CD4-positive, alpha-beta T cell treated with Interleukin-2 at 100 ng/mL for 4 hours (primary cell): ENCODE measurements at regions not wholly inside any gene's neighbourhood (a gene's known extent, or its start where the extent isn't known, plus 50 kb on each side); places are given as distances from the start of the nearest gene placed in this dataset.

Experiments used
- DNase-seq: peaks from one replicate; pipeline ENCODE4 v3.0.0-alpha.2; 2020; ENCODE audit warnings: low spot score

DNA sequence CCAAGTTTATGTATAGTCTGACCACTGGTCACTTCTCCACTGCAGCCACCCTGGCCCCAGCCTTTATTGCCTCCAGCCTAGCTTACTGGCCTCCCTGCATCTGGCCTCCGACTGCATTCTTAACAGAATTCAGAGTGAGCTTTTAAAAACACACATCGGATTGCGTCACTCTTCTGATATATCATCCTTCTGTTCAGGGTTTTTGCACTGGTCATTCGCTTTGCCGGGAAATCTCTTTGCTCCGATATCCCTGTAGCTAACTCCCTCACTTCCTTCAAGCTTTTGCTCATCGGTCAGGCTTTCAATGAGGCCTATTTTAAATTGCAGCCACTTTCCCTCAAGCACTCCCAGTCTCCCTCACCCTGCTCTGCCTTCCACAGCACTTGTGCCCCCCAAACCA, 101.6 kb upstream of the DLX2 start:
- no peak for DNase-seq

DNA sequence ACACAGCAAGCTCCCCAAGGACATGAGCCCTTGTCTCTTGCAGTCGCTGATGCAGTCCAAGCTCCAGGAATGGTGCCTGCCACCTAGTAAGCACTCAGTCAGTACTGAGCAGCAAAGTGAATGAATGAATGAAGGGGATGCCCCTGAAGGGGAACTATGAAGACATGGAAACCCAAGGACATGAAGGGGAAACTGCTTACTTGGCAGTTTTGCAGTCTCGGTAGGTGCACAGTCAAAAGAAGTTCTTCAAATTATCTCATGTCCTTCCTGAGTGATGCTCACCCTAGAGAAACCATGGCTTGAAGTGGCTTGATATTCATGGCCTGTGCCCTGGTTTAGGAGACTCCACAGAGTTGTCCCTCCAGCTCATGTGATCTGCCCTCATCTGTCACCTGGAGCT, 102.1 kb upstream of the DLX2 start:
- no peak for DNase-seq

DNA sequence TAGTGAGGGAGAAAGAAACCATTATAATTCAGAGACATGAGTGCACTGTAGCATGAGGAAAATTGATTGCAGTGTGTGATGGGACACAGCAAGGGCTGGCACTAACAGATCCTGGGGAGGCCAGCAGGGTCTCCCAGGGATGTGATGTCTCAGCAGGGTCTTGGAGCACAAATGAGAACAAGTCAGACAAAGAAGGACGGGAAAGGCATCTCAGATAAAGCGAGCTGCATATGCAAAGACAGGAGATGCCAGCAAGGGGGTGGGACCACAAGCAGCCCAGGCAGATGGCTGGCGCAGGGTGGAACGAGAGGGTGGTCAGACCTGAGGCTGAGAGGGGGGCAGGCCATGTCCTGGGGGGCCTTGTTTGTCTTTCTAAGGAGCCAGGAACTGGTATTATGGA, 102.6 kb upstream of the DLX2 start:
- no peak for DNase-seq

DNA sequence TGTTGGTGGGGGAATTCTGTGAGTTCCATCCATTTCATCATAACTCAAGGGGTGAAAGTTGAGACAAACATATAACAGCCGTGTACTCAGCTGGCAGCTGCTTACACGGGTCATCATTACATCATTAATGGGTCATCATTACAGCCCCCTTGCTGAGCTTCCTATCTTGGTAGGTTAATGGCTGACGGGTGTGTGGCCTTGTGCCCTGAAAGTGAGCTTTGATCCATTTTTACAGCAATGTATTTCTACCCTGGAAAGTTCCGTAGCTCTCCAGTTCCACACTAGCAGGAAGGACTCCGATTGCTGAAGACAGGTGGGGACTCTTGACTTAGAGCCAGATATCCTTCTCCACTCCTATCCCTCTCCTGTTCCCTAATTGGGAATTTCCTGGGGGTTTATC, 105.2 kb upstream of the DLX2 start:
- no peak for DNase-seq

DNA sequence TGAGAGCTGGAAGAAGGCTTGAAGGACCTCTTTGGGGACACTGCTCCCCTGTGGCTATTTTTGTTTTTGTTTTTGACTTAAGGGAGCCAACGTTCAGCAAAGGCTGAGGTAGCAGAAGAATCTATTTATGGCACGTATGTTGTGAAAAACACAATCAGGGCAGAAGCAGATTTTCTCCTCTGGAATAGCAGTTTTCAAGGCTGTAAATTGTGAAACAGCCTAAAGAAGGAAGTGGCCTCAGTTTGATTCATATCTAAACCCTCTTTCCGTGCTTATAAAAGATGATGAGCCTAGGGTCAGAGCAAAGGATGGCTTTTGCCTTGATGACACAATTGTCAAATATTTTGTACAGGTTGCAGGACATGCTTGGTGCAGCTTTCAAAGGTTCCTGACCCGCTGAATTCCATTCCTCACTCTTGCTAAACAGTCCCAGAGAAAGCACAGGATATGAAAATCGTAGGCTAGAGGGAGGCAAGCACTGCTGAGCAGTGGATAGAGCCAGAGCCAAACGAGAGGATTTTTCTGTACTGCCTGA, 106.2 kb upstream of the DLX2 start:
- no peak for DNase-seq

DNA sequence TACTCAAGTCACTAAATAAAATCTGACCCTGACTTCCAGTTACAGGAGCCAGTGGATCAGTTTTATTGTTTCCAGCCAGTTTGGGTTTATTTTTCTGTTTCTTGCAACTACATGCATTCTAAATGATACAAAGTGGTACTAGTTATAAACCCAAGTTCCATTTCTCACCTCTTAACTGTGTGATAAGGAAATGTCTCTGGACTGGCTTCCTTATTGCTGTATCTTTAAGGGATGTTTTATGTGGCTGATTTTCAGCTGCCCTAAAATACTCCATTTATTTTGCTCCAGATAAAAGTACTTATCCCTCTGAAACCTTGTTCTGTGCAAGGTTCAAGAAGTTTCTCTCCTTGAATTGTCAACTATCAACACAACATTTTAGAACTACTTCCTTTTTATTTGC, 107.9 kb upstream of the DLX2 start:
- no peak for DNase-seq

DNA sequence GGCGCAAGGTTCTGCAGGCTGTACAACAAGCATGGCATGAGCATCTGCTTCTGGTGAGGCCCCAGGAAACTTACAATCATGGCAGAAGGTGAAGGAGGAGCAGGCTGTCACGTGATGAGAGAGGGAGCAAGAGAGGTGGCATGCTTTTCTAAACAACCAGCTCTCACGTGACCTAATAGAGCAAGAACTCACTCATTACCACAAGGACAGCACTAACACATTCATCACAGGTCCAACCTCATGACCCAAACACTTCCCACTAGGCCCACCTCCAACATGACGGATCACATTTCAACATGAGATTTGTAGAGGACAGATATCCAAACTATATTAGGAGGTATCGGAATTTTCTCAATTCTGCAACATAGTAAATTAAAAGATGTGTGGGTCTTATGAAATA, 108.8 kb upstream of the DLX2 start:
- DNase-seq = no peak

DNA sequence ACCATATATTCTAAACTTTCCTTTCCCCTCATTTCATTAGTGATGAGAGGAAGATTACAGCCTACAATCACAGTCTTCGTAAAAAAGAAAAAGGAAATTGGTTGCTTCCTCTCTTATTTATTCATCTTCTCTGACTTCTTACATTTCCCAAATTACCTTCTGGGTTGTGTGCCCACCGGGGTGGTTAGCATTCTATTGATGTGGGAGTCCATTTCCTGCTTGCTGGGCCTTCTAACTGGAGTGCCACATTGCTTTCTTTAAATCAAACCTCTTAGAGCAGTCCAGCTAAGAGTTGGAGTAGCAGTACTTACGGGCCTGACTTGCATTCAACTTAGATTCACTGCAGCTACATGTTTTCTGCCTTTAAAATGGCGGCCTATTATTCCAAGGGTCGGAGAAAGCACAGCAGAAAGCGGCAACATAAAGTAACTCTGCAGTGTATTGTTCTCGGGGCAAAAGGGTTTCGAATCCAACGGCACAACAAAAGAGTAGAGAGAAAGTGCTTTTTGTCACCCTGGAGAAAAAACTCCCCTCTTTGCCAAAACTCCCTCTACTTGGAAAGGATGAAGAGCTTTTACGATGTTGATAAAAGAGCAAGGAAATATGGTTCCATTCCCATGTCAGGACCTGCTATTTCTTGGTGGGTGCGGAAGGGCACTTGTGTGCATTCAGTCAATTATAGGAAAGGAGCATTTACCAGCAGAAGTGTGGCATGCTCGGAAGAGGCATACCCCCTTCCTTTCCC, 110.6 kb upstream of the DLX2 start:
- DNase-seq = no peak

DNA sequence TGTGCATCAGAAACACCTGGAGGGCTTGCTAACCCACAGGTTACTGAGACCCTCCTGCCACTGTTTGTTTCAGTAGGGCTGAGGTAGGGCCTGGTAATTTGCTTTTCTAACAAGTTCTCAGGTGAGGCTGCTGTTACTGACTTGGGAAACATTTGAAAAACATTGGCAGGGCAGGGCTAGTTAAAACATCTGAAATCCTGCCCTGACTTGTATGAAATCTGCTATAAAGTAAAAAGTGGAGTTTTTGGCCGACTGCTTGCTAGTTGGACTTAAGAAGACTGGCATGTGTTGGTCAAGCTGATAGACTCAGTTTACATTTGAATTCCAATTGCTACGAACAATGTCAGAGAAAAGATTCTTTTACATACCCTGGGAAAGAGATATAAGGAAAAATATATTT, 111.6 kb upstream of the DLX2 start:
- no peak for DNase-seq

DNA sequence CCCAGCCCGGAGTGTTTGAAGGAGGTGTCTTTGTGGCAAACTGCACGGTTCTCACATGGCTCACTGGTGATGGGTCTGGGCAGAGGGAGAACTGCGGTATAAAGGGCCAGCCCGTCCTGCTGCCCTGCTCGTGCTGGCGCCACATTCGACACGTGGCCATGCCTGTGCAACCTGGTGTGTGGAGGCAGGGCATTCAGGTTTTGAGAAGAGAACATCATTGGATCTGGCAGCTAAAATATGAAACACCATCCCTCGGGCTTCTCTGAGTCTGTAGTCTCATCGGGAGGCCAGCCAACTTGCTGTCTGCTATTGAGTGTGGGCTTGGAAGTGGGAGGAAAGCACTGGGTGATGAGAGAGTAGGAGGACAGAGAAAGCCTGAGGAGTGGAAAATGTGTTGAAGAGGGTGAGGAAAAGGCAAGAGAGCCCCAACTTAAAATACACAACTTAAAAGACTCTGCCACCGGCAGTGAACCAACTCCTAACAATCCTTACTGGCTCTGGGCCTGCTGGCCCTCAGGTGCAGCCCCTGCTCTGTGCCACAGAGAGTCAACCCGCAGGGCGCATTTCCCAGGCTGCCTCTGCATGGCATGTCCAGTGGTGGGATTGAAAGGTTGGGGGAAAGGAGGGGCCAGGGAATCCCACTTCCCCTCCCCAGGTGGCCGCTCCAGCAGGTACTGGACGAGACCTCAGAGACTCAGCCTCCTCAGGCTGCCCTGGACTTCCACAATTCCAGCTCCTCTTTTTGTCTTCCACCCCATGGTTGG, 112.7 kb upstream of the DLX2 start:
- no peak for DNase-seq

DNA sequence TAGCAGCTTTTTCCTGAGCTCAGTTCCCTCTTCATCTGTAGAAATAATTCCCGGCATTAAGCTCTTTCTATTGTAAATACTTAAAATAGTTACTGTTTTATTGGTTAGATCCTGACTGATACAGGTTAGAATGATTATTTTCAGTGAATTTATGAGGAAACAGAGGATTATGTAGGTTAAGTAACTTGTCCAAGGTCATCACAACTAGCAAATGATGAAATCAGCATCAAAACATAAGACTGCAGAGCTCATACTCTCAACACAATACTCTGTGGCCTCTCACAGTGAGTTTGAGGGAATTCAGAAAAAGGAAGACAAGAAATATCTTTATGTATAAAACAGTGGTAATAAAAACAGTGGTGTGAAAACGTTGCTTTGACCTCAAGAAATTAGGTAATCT, 113.2 kb upstream of the DLX2 start:
- DNase-seq = no peak

DNA sequence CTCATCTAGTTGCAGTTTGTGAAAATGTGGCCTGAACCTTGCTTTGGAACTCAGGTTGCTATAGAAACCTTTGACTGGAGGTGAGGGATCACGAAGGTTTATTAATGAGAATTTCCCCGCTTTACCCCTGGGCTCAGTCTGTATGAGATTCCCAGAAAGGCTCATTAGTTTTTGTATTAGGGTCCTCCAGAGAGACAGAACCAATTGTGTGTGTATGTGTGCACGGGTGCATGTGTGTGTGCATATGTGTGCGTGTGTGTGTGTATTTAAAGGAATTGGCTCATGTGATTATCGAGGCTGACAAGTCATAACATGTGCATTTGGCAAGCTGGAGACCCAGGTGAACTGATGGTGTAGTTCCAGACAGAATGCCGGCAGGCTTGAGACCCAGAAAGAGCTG, 113.8 kb upstream of the DLX2 start:
- no peak for DNase-seq

DNA sequence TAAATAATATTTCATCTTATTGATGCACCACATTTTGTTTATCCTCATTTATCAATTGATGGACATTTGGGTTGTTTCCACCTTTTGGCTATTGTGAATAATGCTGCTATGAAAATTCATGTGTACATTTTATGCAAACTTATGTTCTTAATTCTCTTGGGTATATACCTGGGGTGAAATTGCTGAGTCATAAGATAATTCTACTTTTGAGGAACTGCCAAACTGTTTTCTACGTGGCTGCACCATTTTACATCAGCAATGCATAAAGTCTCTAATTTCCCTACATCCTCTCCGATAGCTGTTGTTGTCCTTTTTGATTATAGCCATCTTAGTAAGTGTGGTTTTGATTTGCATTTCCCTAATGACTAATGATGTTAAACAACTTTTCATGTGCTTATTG, 116.5 kb upstream of the DLX2 start:
- DNase-seq = no peak

DNA sequence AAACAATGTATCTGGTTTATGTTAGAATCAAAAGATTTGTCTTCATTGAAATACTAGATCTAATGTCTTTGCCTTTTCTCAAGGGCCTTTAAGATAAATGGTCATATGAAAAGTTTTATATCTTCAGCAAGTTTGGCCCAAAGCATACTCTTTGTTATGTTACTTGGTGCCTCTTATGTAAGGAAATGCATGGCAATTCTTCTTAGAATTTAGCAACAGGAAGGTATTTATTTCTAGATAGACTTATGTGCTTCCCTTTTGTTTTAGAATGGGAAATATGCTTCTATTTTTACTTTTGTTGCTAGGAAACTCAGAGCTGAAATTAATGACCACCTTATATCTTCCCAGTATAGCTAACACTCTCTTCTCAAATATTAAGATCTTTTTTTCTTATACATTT, 117.4 kb upstream of the DLX2 start:
- DNase-seq = no peak

DNA sequence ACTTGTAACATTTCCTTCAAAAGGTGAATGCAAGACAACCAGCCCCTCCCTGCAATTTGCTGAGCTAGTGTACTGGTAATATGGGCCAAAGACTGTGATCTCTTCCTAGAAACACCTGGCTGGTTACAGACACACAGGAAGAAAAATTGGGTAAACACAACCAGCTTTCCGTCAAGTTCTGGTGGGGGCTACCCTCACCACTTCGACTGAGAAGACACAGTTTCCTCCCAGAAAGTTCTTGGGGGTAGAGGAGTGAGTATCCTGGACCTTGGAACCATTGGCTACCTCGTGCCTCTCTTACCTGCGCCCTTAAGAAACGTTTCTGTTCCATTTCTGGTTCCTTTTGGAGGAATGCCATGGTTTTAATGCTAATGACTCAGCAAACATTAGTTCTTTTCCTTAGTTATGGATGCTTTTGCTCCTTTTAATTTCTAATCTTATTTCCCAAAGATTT, 120.9 kb upstream of the DLX2 start:
- peak; percentile 46 for DNase-seq

DNA sequence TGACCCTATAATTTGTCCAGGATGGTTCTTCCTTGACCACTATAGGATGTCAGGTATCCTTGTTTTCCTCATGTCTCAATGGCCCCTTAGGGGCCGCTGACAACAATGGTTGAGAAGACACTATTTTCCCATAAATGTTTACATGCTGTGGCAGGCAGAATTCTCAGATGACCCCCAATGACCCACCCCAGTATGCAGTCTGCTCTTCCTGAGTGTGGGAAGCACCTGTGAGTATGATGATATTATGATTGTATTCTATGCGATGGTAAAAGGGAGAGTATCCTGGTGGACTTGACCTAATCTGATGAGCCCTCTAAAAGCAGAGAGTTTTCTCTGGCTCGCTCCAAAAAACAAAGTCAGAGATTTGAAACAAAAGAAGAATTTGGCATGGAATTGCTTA, 123.1 kb upstream of the DLX2 start:
- DNase-seq = no peak

DNA sequence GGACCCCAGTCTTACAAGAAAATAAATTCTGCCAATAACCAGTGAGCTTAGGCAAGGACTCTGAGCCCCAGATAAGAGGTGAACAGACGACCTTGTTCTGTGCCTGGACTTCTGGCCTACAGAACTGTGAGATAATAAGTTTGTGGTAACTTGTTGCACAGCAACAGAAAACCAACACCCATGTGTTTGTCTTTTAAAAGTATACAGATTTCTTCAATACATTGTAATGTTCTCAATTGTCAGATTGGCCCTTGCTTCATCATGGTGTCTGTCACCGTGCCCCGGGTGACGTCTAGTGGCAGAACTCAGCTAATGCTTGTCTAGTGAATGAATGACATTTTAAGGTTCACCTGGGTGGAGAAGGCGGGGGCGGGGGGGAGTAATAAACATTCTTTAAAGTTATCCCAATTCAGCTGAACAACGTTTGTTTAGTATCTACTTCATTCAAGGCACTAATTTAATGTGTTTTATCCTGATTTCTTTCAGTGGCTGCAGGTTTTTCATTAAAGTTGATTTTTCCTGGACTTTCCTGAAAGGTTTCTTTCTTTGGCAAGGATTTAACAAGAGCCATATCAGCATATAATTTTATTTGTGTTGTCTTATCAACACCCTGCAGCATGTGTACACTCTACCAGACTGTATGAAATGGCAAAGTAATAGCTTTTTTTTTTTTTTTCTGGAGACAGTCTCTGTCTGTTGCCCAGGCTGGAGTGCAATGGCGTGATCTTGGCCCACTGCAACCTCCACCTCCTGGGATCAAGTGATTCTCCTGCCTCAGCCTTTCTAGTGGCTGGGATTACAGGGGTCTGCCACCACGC, 123.8 kb upstream of the DLX2 start:
- peak; percentile 40 for DNase-seq

DNA sequence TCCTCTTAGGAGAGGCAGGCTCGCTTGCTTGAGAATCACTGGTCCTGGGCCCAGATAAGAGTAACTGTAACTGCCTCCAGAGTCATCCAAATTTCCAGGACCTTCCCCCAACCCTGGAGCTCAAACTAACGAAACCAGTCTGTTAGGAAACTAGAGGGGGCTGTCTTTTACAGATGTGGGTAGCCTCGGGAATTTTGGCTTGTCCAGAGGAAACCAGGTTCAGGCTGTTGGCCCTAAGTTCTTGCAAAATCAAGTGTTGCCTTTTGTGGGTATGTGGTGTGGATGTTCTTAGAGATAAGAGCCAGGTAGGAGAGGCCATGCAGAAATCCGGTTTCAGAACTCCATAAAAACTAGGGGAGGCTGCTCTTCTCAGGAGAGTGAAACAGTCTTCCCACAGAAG, 125.0 kb upstream of the DLX2 start:
- DNase-seq = no peak

DNA sequence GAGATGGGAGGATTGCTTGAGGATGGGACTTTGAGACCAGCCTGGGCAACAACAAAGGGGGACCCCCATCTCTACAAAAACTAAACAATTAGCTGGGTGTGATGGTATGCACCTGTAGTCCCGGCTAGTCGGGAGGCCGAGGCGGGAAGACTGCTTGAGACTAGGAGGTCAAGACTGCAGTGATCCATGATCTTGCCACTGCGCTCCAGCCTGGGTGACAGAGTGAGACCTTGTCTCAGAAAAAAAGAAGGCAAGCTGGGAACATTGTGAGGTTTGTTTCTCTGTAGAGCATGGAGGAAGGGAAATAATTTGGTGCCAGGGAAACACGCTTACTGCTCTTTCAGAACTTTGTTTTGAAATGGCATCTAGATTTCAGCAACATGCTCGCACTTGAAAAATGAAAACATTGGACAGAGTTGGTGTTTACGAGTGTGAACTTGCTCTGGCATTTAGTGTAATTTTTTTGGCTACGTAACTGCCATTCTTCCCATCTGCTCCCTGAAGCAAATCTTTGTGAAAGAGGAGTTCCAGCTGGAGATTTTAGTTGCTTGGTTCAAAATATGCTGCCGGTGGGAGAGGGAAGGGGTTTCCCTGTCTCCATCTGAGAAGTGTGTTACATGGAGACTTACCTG, 125.6 kb upstream of the DLX2 start:
- DNase-seq = no peak

DNA sequence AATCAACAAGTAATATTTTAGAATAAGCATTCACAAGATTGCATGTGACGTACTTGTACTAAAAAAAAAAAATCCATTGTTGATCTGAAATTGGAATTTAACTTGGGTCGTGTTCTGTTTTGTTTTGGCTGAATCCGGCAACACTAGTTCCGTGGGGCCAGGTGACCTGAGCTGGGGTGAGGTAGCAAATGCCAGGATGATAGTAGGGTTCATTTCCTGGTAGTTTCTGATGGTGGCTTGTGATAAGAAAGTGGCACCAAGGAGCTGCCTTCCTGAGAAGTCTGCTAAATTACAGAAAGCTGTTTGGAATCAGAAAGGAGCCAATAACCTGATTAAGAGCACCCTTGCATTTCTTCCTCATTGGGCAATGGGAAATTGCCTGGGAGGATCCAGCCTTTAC, 126.4 kb upstream of the DLX2 start:
- no peak for DNase-seq

DNA sequence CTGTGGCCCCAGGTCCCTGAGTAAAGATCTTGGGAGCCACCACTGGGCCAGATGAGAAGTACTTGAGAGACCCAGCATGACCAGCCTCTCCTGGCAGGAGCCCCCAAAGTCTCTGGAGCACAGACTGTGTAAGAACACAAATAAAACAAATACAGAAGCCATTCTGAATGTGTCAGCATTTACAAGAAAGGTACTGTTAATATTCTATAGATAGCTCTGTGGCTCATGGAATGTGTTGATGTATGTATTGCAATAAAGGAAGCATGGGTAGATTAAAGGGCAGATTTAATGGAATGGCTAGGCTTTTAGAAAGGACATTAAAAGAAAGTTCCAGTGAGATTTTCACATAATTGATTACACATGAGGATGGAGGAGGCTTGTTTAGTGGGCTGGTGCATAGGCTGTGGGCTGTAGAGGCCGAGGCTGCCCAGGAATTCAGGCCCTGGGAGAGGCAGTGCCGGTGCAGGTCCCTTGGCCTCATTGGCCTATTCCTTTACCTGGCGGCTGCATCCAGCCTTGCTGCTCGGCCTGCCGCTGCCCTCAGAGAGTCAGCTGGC, 127.7 kb upstream of the DLX2 start:
- no peak for DNase-seq

DNA sequence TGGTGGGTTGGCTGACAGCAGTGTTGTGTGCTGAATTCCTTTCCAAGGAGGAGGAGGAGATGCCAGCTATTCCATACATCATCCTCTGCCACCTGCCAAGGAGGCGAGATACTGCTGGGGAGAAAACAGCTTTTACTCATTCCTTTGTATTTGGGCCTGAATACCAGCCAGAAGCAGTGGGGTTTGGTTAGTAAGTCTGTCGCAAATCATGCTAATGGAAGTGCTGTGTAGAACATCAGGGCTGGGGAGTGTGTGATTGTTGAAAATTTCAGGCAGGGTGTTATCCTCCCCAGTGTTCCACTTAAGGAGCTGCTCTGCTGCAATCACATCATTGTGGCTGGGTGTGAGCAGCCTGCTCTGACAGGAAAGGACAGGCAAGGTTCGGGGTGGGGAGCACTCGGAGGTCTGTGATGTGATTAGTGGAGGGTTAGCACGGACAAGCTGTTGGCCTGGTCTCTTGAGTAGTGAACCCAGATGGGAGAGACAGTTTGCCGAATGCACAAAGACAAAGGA, 128.2 kb upstream of the DLX2 start:
- DNase-seq = no peak
